ENCODE measurements at regions not wholly inside any gene's neighbourhood (a gene's known extent, or its start where the extent isn't known, plus 50 kb on each side); places are given as distances from the start of the nearest gene placed in this dataset.

DNA sequence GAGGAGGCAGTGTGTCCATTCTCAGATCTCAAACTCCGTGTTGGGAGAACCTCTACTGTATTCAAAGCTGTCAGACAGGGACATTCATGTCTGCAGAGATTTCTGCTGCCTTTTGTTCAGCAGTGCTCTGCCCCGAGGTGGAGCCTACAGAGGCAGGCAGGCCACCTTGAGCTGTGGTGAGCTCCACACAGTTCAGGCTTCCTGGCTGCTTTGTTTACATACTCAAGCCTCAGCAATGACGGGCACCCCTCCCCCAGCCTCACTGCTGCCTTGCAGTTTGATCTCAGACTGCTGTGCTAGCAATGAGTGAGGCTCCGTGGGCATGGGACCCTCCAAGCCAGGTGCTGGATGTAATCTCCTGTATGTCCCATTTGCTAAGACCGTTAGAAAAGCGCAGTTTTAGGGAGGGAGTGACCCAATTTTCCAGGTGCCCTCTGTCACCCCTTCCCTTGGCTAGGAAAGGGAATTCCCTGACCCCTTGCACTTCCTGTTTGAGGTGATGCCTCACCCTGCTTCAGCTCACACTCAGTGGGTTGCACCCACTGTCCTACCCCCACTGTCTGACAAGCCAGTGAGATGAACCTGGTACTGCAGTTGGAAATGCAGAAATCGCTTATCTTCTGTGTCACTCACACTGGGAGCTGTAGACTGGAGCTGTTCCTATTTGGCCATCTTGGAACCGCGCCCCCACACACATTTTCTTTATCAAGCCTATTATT is 458.9 kb upstream of the HSFY2 start:
- ATAC-seq, result no peak
- intact Hi-C loops (cut with DNase I, micrococcal nuclease), result no loop called here

DNA sequence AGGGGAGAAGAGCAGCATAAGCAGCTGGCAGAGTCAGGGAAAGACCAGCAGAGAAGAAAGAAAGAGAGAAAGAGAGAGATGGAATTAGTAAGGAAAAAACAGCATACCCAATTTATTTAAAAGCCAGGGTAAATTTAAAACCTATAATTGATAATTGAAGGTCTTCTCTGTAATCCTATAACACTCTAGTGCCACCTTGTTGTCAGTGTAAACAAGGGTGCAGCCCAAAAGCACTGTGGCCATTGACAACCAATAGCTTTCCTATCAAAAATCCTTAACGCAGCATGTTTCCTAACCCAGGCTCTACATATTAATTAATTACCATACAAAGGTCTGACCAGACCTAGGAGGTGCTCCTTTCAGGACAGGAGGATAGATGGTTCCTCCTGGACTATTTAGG is 447.2 kb upstream of the HSFY2 start:
- intact Hi-C loops (cut with DNase I, micrococcal nuclease), result no loop called here
- no peak overlapping the region for H3K4me3 ChIP-seq
- ATAC-seq (no peak), DNase-seq (no peak)
- no peaks in the 10 kb centered on the region for H3K4me1 ChIP-seq (ENCODE audit: low read depth)
- no peaks in the 10 kb centered on the region for H3K9me3 ChIP-seq
- TF ChIP-seq, protein P1, sequence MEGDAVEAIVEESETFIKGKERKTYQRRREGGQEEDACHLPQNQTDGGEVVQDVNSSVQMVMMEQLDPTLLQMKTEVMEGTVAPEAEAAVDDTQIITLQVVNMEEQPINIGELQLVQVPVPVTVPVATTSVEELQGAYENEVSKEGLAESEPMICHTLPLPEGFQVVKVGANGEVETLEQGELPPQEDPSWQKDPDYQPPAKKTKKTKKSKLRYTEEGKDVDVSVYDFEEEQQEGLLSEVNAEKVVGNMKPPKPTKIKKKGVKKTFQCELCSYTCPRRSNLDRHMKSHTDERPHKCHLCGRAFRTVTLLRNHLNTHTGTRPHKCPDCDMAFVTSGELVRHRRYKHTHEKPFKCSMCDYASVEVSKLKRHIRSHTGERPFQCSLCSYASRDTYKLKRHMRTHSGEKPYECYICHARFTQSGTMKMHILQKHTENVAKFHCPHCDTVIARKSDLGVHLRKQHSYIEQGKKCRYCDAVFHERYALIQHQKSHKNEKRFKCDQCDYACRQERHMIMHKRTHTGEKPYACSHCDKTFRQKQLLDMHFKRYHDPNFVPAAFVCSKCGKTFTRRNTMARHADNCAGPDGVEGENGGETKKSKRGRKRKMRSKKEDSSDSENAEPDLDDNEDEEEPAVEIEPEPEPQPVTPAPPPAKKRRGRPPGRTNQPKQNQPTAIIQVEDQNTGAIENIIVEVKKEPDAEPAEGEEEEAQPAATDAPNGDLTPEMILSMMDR (IDR thresholded peaks at IDR 0.05), result no peak
- no peaks in the 10 kb centered on the region for H3K36me3 ChIP-seq (ENCODE audit: low read depth)

More for the DNA sequence above, 458.9 kb upstream of the HSFY2 start:
- no peaks in the 10 kb centered on the region for H3K36me3 ChIP-seq (ENCODE audit: low read depth)
- no peak overlapping the region for H3K4me3 ChIP-seq
- no peaks in the 10 kb centered on the region for H3K4me1 ChIP-seq (ENCODE audit: low read depth)
- TF ChIP-seq, protein P1 (IDR thresholded peaks at IDR 0.05), result no peak
- no peak for DNase-seq
- H3K9me3 ChIP-seq, result no peaks in the 10 kb centered on the region

DNA sequence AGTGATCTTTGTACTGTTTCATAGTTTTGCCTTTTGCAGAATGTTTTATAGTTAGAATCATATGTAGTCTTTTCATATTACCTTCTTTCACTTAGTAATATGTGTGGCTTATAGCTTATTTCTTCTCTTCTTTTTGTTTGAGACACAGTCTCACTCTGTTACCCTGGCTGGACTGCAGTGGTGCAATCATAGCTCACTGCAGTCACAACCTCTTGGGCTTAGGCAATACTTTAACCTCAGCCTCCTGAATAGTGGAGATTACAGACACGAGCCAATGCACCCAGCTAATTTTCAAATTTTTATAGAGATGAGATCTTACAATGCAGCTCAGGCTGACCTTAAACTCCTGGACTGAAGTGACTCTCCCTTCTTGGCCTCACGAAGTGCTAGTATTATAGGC is 435.4 kb upstream of the HSFY2 start:
- no peak for ATAC-seq
- Histone ChIP-seq H3K4me1 (ENCODE audit: low read depth) (no peaks in the 10 kb centered on the region), H3K9me3 (no peaks in the 10 kb centered on the region), H3K4me3 (no peak overlapping the region), H3K36me3 (ENCODE audit: low read depth) (no peaks in the 10 kb centered on the region)
- intact Hi-C loops (cut with DNase I, micrococcal nuclease), result no loop called here
- no peak for DNase-seq
- TF ChIP-seq, protein P1 (IDR thresholded peaks at IDR 0.05), result no peak

DNA sequence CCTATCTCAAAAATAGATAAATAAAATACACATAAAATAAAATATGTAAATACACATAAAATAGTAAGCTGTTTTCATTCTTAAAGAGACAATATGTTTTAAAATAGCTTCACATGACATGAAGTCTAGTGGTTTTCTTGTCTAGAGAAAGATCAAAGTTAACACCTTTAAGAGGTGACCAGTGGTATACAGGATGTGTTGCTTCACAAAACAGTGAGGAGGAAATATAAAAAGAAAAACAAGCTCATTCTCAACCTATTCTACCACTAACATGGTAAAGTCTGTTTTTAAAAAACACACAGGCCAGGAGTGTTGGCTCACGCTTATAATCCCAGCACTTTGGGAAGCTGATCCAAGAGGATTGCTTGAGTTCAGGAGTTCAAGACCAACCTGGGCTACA is 433.5 kb upstream of the HSFY2 start:
- H3K4me1 ChIP-seq (ENCODE audit: low read depth), result no peaks in the 10 kb centered on the region
- intact Hi-C loops (cut with DNase I, micrococcal nuclease), result no loop called here
- ATAC-seq, result no peak
- H3K36me3 ChIP-seq (ENCODE audit: low read depth), result no peaks in the 10 kb centered on the region
- TF ChIP-seq, protein P1 (IDR thresholded peaks at IDR 0.05), result no peak
- no peaks in the 10 kb centered on the region for H3K9me3 ChIP-seq
- DNase-seq, result no peak
- H3K4me3 ChIP-seq, result no peak overlapping the region

DNA sequence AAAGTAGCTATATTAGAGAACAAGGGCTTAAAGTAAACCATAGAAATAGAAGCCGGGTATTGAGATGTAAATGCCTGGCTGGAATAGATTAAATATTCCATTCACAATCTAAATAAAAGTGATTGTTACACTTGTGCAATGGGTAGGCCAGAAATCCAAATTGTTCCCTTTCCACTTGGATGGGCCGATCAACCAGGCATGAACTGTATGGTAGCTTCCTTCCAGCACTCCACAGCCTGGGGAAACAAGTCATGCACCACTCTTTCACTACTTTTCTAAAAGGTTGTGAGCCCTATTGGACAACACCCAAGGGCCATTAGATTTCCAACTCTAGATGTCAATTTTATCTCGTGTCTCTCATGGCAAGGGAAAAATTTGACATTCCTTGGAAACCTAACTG is 407.3 kb upstream of the HSFY2 start:
- Histone ChIP-seq H3K4me1 (ENCODE audit: low read depth) (no peaks in the 10 kb centered on the region), H3K9me3 (no peaks in the 10 kb centered on the region), H3K36me3 (ENCODE audit: low read depth) (no peaks in the 10 kb centered on the region), H3K4me3 (no peak overlapping the region)
- intact Hi-C loops (cut with DNase I, micrococcal nuclease), result no loop called here
- no peak for ATAC-seq
- no peak for DNase-seq
- TF ChIP-seq, protein P1 (IDR thresholded peaks at IDR 0.05), result no peak

DNA sequence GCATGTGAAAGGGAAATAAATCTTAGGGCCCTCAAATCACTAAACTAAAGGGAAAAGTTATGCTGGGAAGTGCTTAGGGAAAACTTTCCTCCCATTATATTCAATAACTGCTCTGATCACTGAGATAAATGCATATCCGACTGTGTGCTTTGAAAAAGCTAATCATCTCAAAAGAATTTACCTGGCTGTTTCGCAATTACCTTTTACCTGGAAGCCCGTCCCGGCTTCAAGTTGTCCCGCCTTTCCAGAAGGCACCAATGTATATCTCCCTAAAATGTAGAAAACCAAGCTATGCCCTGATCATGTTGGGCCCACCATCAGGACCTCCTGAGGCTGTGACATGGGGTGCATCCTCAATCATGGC is 394.6 kb upstream of the HSFY2 start:
- TF ChIP-seq, protein P1 (IDR thresholded peaks at IDR 0.05), result no peak
- H3K4me1 ChIP-seq (ENCODE audit: low read depth), result no peaks in the 10 kb centered on the region
- intact Hi-C loops (cut with DNase I, micrococcal nuclease), result no loop called here

More for the DNA sequence above, 394.6 kb upstream of the HSFY2 start:
- H3K36me3 ChIP-seq (ENCODE audit: low read depth), result no peaks in the 10 kb centered on the region
- ATAC-seq (no peak), DNase-seq (no peak)
- no peaks in the 10 kb centered on the region for H3K9me3 ChIP-seq
- no peak overlapping the region for H3K4me3 ChIP-seq

Data from mucosa of descending colon (tissue), 3 donors.